Gastroesophageal sphincter (tissue), 4 donors: ENCODE measurements at regions not wholly inside any gene's neighbourhood (a gene's known extent, or its start where the extent isn't known, plus 50 kb on each side); places are given as distances from the start of the nearest gene placed in this dataset.

ENCODE experiments used
- ATAC-seq: fragments of 150-250 bp; one replicate; pipeline ENCODE4 v1.9.1; 2016; ENCODE audit warnings: mild to moderate bottlenecking, moderate library complexity
- H3K27ac ChIP-seq, 4 donors: fragments of 200-600 bp; sonication (generic) in 3 of 4; 1 replicate in 3 of 4; 2 replicates in 1 of 4; pipeline ENCODE4 v1.5.1; 2016 to 2019
- H3K27me3 ChIP-seq: fragments of 200-600 bp; sonication (generic); one replicate; pipeline ENCODE4 v1.5.1; 2019
- H3K36me3 ChIP-seq, 2 donors: fragments of 200-600 bp; sonication (generic); one replicate each; pipeline ENCODE4 v1.5.1; 2019; ENCODE audit warnings: control low read depth in 1 of 2
- H3K4me1 ChIP-seq, 3 donors: fragments of 200-600 bp; sonication (generic); 1 replicate in 2 of 3; 2 replicates in 1 of 3; pipeline ENCODE4 v1.5.1; 2016 to 2019; ENCODE audit warnings: control low read depth in 2 of 3
- H3K4me3 ChIP-seq, 2 donors: fragments of 200-600 bp; sonication (generic); one replicate each; pipeline ENCODE4 v1.5.1; 2019; ENCODE audit warnings: mild to moderate bottlenecking in 1 of 2, moderate library complexity in 1 of 2
- H3K9me3 ChIP-seq, 3 donors: fragments of 200-600 bp; sonication (generic); one replicate each; pipeline ENCODE4 v1.5.1; 2017 to 2019; ENCODE audit warnings: control low read depth in 2 of 3
- EP300 ChIP-seq: sonication (generic); formaldehyde crosslinking; IDR thresholded peaks from one replicate; pipeline ENCODE4 v1.6.1; 2017; ENCODE audit warnings: antibody characterized with exemption, mild to moderate bottlenecking
- POLR2A ChIP-seq, 2 donors: fragments of 450-650 bp; IDR thresholded peaks; one replicate each; pipeline ENCODE4 v1.6.1; 2017; ENCODE audit warnings: antibody characterized with exemption in 2 of 2, mild to moderate bottlenecking in 2 of 2, moderate library complexity in 1 of 2
- POLR2AphosphoS5 ChIP-seq: sonication (generic); formaldehyde crosslinking; IDR thresholded peaks from one replicate; pipeline ENCODE4 v1.6.1; 2017; ENCODE audit warnings: antibody characterized with exemption
- WGBS, 2 donors: methylation state at CpG; one replicate each; pipeline ENCODE4 v1.1.5; 2018; ENCODE audit warnings: low coverage in 1 of 2; 5-methylcytosine and 5-hydroxymethylcytosine counted together
- TF ChIP-seq, protein P1 (sequence below), 4 experiments: fragments of 200-600 bp in 2 of 4; fragments of 450-650 bp in 2 of 4; sonication (generic) in 1 of 4; IDR thresholded peaks; one replicate each; pipeline ENCODE4 v1.5.1; 2017 to 2019; ENCODE audit warnings: antibody characterized with exemption in 4 of 4, mild to moderate bottlenecking in 2 of 4, moderate library complexity in 2 of 4

DNA sequence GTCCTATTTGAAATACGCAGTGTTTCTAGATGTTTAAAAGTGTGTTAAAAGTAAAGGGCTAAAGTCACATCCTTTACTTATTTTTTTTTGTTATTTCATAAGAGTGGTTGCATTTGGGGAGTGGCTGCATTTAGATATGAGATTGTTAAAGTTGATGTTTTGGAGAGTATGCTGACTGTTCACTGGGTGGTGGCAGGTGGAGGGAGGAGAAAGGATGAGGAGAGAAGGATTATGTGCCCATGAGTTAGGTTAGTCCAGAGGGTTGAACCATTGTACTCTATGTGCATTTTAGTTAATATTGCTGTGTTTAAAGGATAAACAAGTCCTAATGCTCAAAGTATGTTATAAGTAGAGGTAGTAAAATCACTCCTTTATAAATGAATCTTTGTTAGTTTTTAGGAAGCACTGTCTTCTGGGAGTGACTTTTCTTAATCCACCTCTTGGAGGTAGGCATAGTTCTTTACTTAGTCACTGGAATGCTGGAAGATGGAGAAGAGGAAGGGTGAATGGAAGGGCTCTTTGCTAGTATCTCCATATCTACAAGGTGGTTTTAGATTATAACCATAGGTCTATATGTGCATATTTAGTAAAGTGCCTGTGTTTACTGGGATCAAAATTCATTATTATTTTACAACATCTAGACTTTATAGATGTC is 332.3 kb downstream of the NPR3 start:
- peaks cover 0 to 14% (median 0%) of the 10 kb centered on the region in 3 donors for H3K9me3 ChIP-seq
- WGBS, 2 donors: 61 to 100% methylated on average over 1 of the region's 1 CpG
- no peaks in the 10 kb centered on the region for H3K27me3 ChIP-seq
- H3K4me3 ChIP-seq: no peak overlapping the region
- ATAC-seq: no peak
- no peak overlapping the region for H3K27ac ChIP-seq
- no peak for TF ChIP-seq POLR2AphosphoS5
- no peak for TF ChIP-seq EP300
- TF ChIP-seq POLR2A (IDR thresholded peaks at IDR 0.05): no peak
- TF ChIP-seq, protein P1, sequence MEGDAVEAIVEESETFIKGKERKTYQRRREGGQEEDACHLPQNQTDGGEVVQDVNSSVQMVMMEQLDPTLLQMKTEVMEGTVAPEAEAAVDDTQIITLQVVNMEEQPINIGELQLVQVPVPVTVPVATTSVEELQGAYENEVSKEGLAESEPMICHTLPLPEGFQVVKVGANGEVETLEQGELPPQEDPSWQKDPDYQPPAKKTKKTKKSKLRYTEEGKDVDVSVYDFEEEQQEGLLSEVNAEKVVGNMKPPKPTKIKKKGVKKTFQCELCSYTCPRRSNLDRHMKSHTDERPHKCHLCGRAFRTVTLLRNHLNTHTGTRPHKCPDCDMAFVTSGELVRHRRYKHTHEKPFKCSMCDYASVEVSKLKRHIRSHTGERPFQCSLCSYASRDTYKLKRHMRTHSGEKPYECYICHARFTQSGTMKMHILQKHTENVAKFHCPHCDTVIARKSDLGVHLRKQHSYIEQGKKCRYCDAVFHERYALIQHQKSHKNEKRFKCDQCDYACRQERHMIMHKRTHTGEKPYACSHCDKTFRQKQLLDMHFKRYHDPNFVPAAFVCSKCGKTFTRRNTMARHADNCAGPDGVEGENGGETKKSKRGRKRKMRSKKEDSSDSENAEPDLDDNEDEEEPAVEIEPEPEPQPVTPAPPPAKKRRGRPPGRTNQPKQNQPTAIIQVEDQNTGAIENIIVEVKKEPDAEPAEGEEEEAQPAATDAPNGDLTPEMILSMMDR (IDR thresholded peaks at IDR 0.05): no peak
- no peaks in the 10 kb centered on the region for H3K4me1 ChIP-seq
- no peaks in the 10 kb centered on the region for H3K36me3 ChIP-seq

DNA sequence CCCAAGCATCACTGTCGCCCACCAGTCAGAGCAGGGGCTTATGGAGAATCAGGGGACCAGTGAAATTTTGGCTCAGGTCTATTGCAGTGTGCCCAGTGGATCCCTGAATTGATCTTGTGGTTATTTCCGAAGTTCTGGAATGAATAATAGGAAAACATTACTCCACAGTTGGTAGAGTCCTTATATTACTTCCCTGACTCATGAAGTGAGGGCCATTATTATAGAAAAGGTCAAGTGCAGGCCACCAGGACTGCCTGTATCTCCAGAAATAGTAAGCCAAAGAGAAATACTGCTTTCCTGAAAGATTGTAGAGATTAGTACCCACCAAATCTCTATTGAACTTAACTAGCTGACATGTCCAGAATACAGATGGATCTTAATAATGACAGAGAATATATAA is 335.0 kb downstream of the NPR3 start:
- H3K27ac ChIP-seq: no peak overlapping the region
- WGBS, 2 donors: 67 to 84% methylated on average over 2 of the region's 2 CpGs
- H3K27me3 ChIP-seq: no peaks in the 10 kb centered on the region
- TF ChIP-seq POLR2A (IDR thresholded peaks at IDR 0.05): no peak
- TF ChIP-seq, protein P1 (IDR thresholded peaks at IDR 0.05): no peak
- no peak for TF ChIP-seq POLR2AphosphoS5
- TF ChIP-seq EP300: no peak
- no peak for ATAC-seq
- H3K4me1 ChIP-seq: no peaks in the 10 kb centered on the region
- H3K36me3 ChIP-seq: no peaks in the 10 kb centered on the region
- no peak overlapping the region for H3K4me3 ChIP-seq
- peaks cover 0 to 5% (median 0%) of the 10 kb centered on the region in 3 donors for H3K9me3 ChIP-seq

DNA sequence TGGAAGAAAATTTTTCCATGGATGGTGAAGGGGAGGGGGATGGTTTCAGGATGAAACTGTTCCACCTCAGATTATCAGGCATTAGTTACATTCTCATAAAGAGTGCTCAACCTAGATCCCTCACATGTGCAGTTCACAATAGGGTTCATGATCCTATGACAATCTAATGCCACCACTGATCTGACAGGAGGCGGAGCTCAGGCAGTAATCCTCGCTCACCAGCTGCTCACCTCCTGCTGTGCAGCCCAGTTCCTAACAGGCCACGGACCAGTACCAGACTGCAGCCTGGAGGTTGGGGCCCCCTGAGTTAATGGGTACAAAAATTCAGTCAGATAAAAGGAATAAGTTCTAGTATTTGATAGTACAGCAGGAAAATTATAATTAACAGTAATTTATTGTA is 337.2 kb downstream of the NPR3 start:
- Histone ChIP-seq H3K27ac (no peak overlapping the region), H3K4me3 (no peak overlapping the region), H3K27me3 (no peaks in the 10 kb centered on the region), H3K4me1 (no peaks in the 10 kb centered on the region), H3K9me3 (no peaks in the 10 kb centered on the region), H3K36me3 (no peaks in the 10 kb centered on the region)
- 100% methylated on average over 2 of the region's 3 CpGs; no CpG with 5 or more reads in 1 of the 2 donors for WGBS, 2 donors
- ATAC-seq: no peak
- TF ChIP-seq POLR2A (IDR thresholded peaks at IDR 0.05): no peak
- TF ChIP-seq POLR2AphosphoS5: no peak
- TF ChIP-seq, protein P1 (IDR thresholded peaks at IDR 0.05): no peak
- TF ChIP-seq EP300: no peak

DNA sequence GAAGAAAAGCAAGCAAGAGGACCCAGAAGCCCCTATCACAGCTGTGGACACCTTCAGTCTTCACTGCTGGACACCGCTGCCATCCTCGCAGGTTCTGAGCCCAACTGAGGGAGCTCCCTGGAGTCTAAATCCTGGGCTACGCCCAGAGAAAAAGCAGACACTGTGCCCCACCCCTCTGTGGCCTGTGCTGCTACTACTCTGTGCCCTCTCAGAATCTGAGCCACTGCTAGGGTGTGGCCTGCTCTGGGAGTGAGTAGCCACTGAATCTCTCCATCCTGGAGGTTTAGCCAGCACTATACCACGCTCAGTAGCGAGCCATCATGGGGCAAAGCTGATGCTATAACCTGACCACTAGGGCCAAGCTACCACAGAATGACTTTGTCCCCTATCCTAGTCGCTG is 338.2 kb downstream of the NPR3 start:
- Histone ChIP-seq H3K27me3 (no peaks in the 10 kb centered on the region), H3K4me3 (no peak overlapping the region), H3K4me1 (no peaks in the 10 kb centered on the region), H3K36me3 (no peaks in the 10 kb centered on the region), H3K9me3 (peaks cover 0 to 6% (median 0%) of the 10 kb centered on the region in 3 donors), H3K27ac (no peak overlapping the region)
- peak; percentile 7 for ATAC-seq
- 89 to 100% methylated on average over 2 to 3 of the region's 6 CpGs for WGBS, 2 donors
- TF ChIP-seq, protein P1 (IDR thresholded peaks at IDR 0.05): no peak
- TF ChIP-seq EP300 (no peak), POLR2A (IDR thresholded peaks at IDR 0.05) (no peak), POLR2AphosphoS5 (no peak)

DNA sequence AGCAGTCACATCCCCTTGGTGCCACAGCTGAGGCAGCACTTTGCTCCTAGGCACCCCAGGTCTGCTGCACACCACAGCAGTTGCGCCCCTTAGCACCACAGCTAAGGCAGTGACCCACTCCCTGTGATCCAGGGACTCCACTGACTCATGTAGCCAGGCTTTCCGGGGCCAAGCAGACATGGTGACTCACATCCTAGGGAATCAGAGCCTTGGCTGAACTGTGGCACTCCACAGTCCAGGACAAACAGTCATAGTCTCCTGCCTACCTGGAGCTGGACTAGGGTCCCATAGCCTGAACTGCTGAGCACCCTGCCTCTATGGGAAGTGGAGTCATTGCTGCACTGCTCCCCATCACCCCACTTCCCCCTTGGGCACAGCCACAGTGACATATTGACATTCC is 338.7 kb downstream of the NPR3 start:
- Histone ChIP-seq H3K4me1 (no peaks in the 10 kb centered on the region), H3K36me3 (no peaks in the 10 kb centered on the region), H3K27ac (no peak overlapping the region), H3K9me3 (peaks cover 0 to 8% (median 0%) of the 10 kb centered on the region in 3 donors), H3K4me3 (no peak overlapping the region), H3K27me3 (no peaks in the 10 kb centered on the region)
- TF ChIP-seq POLR2AphosphoS5: no peak
- TF ChIP-seq EP300: no peak
- peak; percentile 25 for ATAC-seq
- no CpG with 5 or more reads among the region's 2 CpGs for WGBS, 2 donors
